Smooth muscle cell (in vitro differentiated cells): ENCODE measurements at regions not wholly inside any gene's neighbourhood (a gene's known extent, or its start where the extent isn't known, plus 50 kb on each side); places are given as distances from the start of the nearest gene placed in this dataset.

Experiments used
- DNase-seq: peaks from one replicate; lab custom pipeline; 2025; ENCODE audit not compliant: unreplicated experiment; lab: John Stamatoyannopoulos, UW
- H2AFZ ChIP-seq: fragments of 200-600 bp; sonication (generic); 2 replicates; pipeline ENCODE4 v1.6.0; 2016; ENCODE audit warnings: antibody characterized with exemption, low read depth, mild to moderate bottlenecking
- H3F3A ChIP-seq: fragments of 200-600 bp; sonication (generic); 2 replicates; pipeline ENCODE4 v1.6.0; 2017; ENCODE audit warnings: antibody characterized with exemption, low read depth
- H3K27ac ChIP-seq: fragments of 200-600 bp; sonication (generic); 2 replicates; pipeline ENCODE4 v1.5.1; 2016; ENCODE audit warnings: low read depth, mild to moderate bottlenecking
- H3K27me3 ChIP-seq: fragments of 200-600 bp; sonication (generic); 2 replicates; pipeline ENCODE4 v1.6.1; 2016; ENCODE audit warnings: low read depth, mild to moderate bottlenecking
- H3K36me3 ChIP-seq: fragments of 200-600 bp; sonication (generic); 2 replicates; pipeline ENCODE4 v1.5.1; 2016; ENCODE audit warnings: low read depth
- H3K4me1 ChIP-seq: fragments of 200-600 bp; sonication (generic); 2 replicates; pipeline ENCODE4 v1.5.1; 2016; ENCODE audit warnings: low read depth
- H3K4me2 ChIP-seq: fragments of 200-600 bp; sonication (generic); 2 replicates; pipeline ENCODE4 v1.6.0; 2016; ENCODE audit warnings: mild to moderate bottlenecking
- H3K4me3 ChIP-seq: fragments of 200-600 bp; sonication (generic); 2 replicates; pipeline ENCODE4 v1.5.1; 2016; ENCODE audit warnings: mild to moderate bottlenecking
- H3K79me2 ChIP-seq: fragments of 200-600 bp; sonication (generic); 2 replicates; pipeline ENCODE4 v1.6.0; 2016; ENCODE audit warnings: low read depth, mild to moderate bottlenecking
- H3K9ac ChIP-seq: fragments of 200-600 bp; sonication (generic); 2 replicates; pipeline ENCODE4 v1.6.0; 2016; ENCODE audit warnings: low read depth
- H3K9me3 ChIP-seq: fragments of 200-600 bp; sonication (generic); replicated peaks from 2 replicates; pipeline ENCODE4 v1.5.1; 2016; ENCODE audit warnings: low read depth
- H4K20me1 ChIP-seq: fragments of 200-600 bp; sonication (generic); 2 replicates; pipeline ENCODE4 v1.6.0; 2016; ENCODE audit warnings: low read depth
- WGBS: methylation state at CpG from one replicate; pipeline ENCODE4 v1.1.7; 2016; ENCODE audit warnings: low lambda C conversion rate; 5-methylcytosine and 5-hydroxymethylcytosine counted together
- TF ChIP-seq, protein P1 (sequence below): fragments of 200-600 bp; sonication (generic); IDR thresholded peaks from 2 replicates; pipeline ENCODE4 v1.5.1; 2017; ENCODE audit warnings: borderline replicate concordance, mild to moderate bottlenecking, antibody characterized with exemption; ENCODE audit not compliant: insufficient read depth, poor library complexity, severe bottlenecking

DNA sequence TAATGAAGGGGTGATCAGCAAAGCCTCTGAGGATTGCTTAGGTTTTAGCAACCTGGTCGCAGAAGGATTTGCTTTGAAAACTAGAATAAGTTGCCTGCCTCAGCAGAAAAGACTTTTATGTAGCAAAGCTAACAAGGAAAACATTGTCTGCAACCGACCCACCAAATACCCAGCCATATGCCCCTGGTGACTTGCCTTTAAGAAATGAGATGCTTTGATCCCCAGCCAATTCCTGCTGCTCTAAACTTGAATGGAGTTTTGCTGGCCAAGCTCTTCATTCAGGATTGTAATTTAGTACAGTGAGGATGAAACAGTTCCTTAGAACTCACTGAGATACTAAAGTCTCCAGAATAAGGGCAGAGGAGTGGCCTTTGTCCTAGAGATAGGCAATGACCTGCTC is 139.8 kb upstream of the PROK2 start:
- Histone ChIP-seq H3K79me2 (no peaks in the 10 kb centered on the region), H3K9me3 (no peaks in the 10 kb centered on the region), H3F3A (no peaks in the 10 kb centered on the region), H3K4me2 (no peak overlapping the region), H3K9ac (no peak overlapping the region), H4K20me1 (no peaks in the 10 kb centered on the region), H3K27ac (no peak overlapping the region), H3K36me3 (no peaks in the 10 kb centered on the region), H3K4me3 (no peak overlapping the region), H3K27me3 (peaks cover 13% of the 10 kb centered on the region), H3K4me1 (no peaks in the 10 kb centered on the region), H2AFZ (no peak overlapping the region)
- no peak for DNase-seq
- 59% methylated on average over 2 of the region's 2 CpGs for WGBS
- TF ChIP-seq, protein P1, sequence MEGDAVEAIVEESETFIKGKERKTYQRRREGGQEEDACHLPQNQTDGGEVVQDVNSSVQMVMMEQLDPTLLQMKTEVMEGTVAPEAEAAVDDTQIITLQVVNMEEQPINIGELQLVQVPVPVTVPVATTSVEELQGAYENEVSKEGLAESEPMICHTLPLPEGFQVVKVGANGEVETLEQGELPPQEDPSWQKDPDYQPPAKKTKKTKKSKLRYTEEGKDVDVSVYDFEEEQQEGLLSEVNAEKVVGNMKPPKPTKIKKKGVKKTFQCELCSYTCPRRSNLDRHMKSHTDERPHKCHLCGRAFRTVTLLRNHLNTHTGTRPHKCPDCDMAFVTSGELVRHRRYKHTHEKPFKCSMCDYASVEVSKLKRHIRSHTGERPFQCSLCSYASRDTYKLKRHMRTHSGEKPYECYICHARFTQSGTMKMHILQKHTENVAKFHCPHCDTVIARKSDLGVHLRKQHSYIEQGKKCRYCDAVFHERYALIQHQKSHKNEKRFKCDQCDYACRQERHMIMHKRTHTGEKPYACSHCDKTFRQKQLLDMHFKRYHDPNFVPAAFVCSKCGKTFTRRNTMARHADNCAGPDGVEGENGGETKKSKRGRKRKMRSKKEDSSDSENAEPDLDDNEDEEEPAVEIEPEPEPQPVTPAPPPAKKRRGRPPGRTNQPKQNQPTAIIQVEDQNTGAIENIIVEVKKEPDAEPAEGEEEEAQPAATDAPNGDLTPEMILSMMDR: no peak

DNA sequence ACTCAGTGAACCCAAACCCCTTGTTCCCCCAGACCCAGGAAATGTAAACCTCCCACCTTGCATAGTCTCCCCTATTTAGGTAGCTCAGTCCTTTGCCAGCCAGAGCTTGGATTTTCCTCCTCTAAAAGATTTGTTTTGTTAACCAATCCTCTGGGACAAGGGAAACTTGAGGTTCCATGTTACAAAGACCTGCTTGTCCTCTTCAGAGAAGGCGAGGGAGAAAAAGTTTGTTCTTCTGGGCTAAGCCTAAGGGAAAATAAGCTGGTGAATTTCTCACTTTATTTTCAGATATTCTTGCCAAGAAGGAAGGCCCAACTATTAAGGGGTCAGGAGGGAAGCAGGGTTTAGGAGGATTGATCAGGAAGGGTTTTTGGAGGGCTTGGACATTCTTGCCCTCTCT is 136.1 kb upstream of the PROK2 start:
- DNase-seq: no peak
- Histone ChIP-seq H3K9me3 (no peaks in the 10 kb centered on the region), H3K4me1 (no peaks in the 10 kb centered on the region), H3F3A (no peaks in the 10 kb centered on the region), H4K20me1 (no peaks in the 10 kb centered on the region), H3K4me3 (no peak overlapping the region), H3K79me2 (no peaks in the 10 kb centered on the region), H2AFZ (no peak overlapping the region), H3K27ac (no peak overlapping the region), H3K9ac (no peak overlapping the region), H3K27me3 (peaks cover 13% of the 10 kb centered on the region), H3K36me3 (no peaks in the 10 kb centered on the region), H3K4me2 (no peak overlapping the region)
- WGBS: 100% methylated on average over 1 of the region's 1 CpG
- TF ChIP-seq, protein P1: no peak

DNA sequence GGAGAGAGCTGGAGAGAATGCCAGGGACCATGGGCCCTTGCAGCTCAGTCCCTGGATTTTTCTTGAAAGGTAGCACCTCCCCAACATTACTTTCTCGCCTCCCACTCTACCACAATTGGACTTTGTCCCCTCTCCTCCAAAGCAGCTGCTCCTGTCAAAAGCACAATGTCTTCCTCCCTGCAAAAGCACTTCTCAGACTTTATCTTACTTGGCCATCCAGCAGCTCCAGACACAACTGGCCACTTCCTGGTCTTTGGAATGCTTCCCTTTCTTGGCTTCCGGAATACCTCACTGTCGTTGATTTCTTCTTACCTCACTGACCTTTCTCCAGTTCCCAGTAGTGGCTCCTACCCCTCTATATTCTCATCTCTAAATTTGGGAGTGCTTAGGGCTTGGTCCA is 134.6 kb upstream of the PROK2 start:
- no peak overlapping the region for H2AFZ ChIP-seq
- TF ChIP-seq, protein P1: no peak
- H4K20me1 ChIP-seq: no peaks in the 10 kb centered on the region
- H3K4me1 ChIP-seq: no peaks in the 10 kb centered on the region
- H3K9ac ChIP-seq: no peak overlapping the region
- H3K4me3 ChIP-seq: no peak overlapping the region
- no peak for DNase-seq
- H3F3A ChIP-seq: no peaks in the 10 kb centered on the region
- H3K79me2 ChIP-seq: no peaks in the 10 kb centered on the region
- WGBS: 76% methylated on average over 3 of the region's 3 CpGs
- H3K36me3 ChIP-seq: no peaks in the 10 kb centered on the region
- H3K4me2 ChIP-seq: no peak overlapping the region
- no peaks in the 10 kb centered on the region for H3K9me3 ChIP-seq
- peaks cover 6% of the 10 kb centered on the region for H3K27me3 ChIP-seq
- no peak overlapping the region for H3K27ac ChIP-seq

DNA sequence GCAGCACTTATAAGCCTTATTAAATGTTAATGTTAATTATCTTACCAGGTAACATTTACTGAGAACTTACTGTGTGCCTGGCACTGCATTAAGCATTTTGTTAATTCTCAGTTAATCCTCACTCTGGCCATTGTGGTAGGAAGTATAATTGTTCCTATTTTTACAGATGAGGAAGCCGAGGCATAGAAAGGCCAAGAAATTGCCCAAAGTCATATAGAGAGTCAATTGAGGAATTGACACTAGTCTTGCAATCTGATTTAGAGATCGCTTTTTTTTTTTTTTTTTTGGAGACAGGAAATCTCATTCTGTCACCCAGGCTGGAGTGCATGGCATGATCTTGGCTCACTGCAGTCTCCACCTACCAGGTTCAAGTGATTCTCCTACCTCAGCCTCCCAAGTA is 132.6 kb upstream of the PROK2 start:
- 97% methylated on average over 2 of the region's 2 CpGs for WGBS

More for the DNA sequence above, 132.6 kb upstream of the PROK2 start:
- Histone ChIP-seq H3K36me3 (no peaks in the 10 kb centered on the region), H3K4me3 (no peak overlapping the region), H3K79me2 (no peaks in the 10 kb centered on the region), H3K4me2 (no peak overlapping the region), H2AFZ (no peak overlapping the region), H4K20me1 (no peaks in the 10 kb centered on the region), H3K4me1 (no peaks in the 10 kb centered on the region), H3K27ac (no peak overlapping the region), H3F3A (no peaks in the 10 kb centered on the region), H3K9ac (no peak overlapping the region), H3K27me3 (no peaks in the 10 kb centered on the region), H3K9me3 (no peaks in the 10 kb centered on the region)
- TF ChIP-seq, protein P1: no peak
- DNase-seq: no peak
